Activated CD4-positive, alpha-beta T cell treated with anti-CD3 and anti-CD28 coated beads for 36 hours (primary cell): ENCODE measurements at regions not wholly inside any gene's neighbourhood (a gene's known extent, or its start where the extent isn't known, plus 50 kb on each side); places are given as distances from the start of the nearest gene placed in this dataset.

Experiments
- ATAC-seq: fragments of 200-7000 bp; cut with Tn5 transposase; one replicate; pipeline ENCODE4 v1.10.0; 2021; ENCODE audit warnings: mild to moderate bottlenecking, moderate library complexity
- CTCF ChIA-PET: fragments of 350-600 bp; sonication (Branson Sonifier 250); formaldehyde crosslinking; loops from one replicate; lab custom pipeline; 2021; ENCODE audit warnings: antibody characterized with exemption; lab: Charles Lee
- POLR2A ChIA-PET: fragments of 350-600 bp; sonication (Branson Sonifier 250); formaldehyde crosslinking; loops from one replicate; lab custom pipeline; 2021; ENCODE audit warnings: antibody characterized with exemption, inconsistent platforms; lab: Charles Lee
- DNase-seq: peaks from one replicate; pipeline ENCODE4 v3.0.0-alpha.2; 2020
- H3K27ac Mint-ChIP-seq: one replicate; pipeline ENCODE4 v1.8.0; 2021; ENCODE audit warnings: mixed read lengths
- H3K27me3 Mint-ChIP-seq: one replicate; pipeline ENCODE4 v1.8.0; 2021; ENCODE audit warnings: mixed read lengths
- H3K36me3 Mint-ChIP-seq: one replicate; pipeline ENCODE4 v1.8.0; 2021; ENCODE audit warnings: low read depth, mixed read lengths
- H3K4me1 Mint-ChIP-seq: one replicate; pipeline ENCODE4 v1.8.0; 2021; ENCODE audit warnings: mixed read lengths
- H3K4me3 Mint-ChIP-seq: one replicate; pipeline ENCODE4 v1.8.0; 2021; ENCODE audit warnings: mild to moderate bottlenecking, moderate library complexity, mixed read lengths
- H3K9me3 Mint-ChIP-seq: one replicate; pipeline ENCODE4 v1.8.0; 2021; ENCODE audit warnings: low read depth, mixed read lengths
- intact Hi-C, 2 experiments: fragments of 100-400 bp; cut with DNase I in 1 of 2; cut with micrococcal nuclease in 1 of 2; formaldehyde crosslinking; loops; one replicate each; pipeline versions ENCODE4 v1.14.2 to v1.15.1; 2022 to 2024; cut with DNase I, micrococcal nuclease

- ChIA-PET POLR2A (no interaction called here), CTCF (interaction anchor here (0.6 kb wide), 1 partner anchor 1581 kb away, joined by 3 read pairs; no protein-coding TSS in a partner anchor)
- H3K27me3 Mint-ChIP-seq, result peaks cover 5% of the 10 kb centered on the region
- intact Hi-C loops, result no loop called here
- no peak overlapping the region for H3K27ac Mint-ChIP-seq
- no peaks in the 10 kb centered on the region for H3K4me1 Mint-ChIP-seq
- H3K4me3 Mint-ChIP-seq, result no peak overlapping the region
- DNase-seq (no peak), ATAC-seq (no peak)
- H3K9me3 Mint-ChIP-seq, result no peaks in the 10 kb centered on the region
- no peaks in the 10 kb centered on the region for H3K36me3 Mint-ChIP-seq
These were observed 198.5 kb upstream of the HEY2 start for GRCh38 chr6:125550892-125551291.

GRCh38 chr6:125552819-125553218, 196.6 kb upstream of the HEY2 start:
- H3K36me3 Mint-ChIP-seq, result no peaks in the 10 kb centered on the region
- DNase-seq, result no peak
- CTCF ChIA-PET, result no interaction called here
- no peaks in the 10 kb centered on the region for H3K4me1 Mint-ChIP-seq
- no peak overlapping the region for H3K27ac Mint-ChIP-seq
- intact Hi-C loops, result no loop called here
- no peak for ATAC-seq
- no peak overlapping the region for H3K4me3 Mint-ChIP-seq
- POLR2A ChIA-PET, result no interaction called here
- peaks cover 9% of the 10 kb centered on the region for H3K27me3 Mint-ChIP-seq
- H3K9me3 Mint-ChIP-seq, result no peaks in the 10 kb centered on the region

GRCh38 chr6:125554456-125554855, 195.0 kb upstream of the HEY2 start:
- no peak for ATAC-seq
- CTCF ChIA-PET, result no interaction called here

GRCh38 chr6:125558241-125558843, 191.1 kb upstream of the HEY2 start:
- ATAC-seq, result no peak
- ChIA-PET CTCF (interaction anchor here (0.6 kb wide), 1 partner anchor 10 kb away, joined by 3 read pairs; no protein-coding TSS in a partner anchor), POLR2A (no interaction called here)
- H3K27me3 Mint-ChIP-seq, result peaks cover 9% of the 10 kb centered on the region
- no peaks in the 10 kb centered on the region for H3K9me3 Mint-ChIP-seq
- DNase-seq, result no peak
- H3K36me3 Mint-ChIP-seq, result no peaks in the 10 kb centered on the region
- no peak overlapping the region for H3K4me3 Mint-ChIP-seq
- no peak overlapping the region for H3K27ac Mint-ChIP-seq
- no peaks in the 10 kb centered on the region for H3K4me1 Mint-ChIP-seq
- intact Hi-C loops, result no loop called here

More at GRCh38 chr6:125554456-125554855, 195.0 kb upstream of the HEY2 start:
- H3K4me3 Mint-ChIP-seq, result no peak overlapping the region
- H3K9me3 Mint-ChIP-seq, result no peaks in the 10 kb centered on the region
- POLR2A ChIA-PET, result no interaction called here
- no peaks in the 10 kb centered on the region for H3K4me1 Mint-ChIP-seq
- no peak overlapping the region for H3K27ac Mint-ChIP-seq
- H3K36me3 Mint-ChIP-seq, result no peaks in the 10 kb centered on the region
- no peak for DNase-seq
- intact Hi-C loops, result no loop called here
- H3K27me3 Mint-ChIP-seq, result peaks cover 9% of the 10 kb centered on the region

- no peak for ATAC-seq
- Mint-ChIP-seq H3K27ac (no peak overlapping the region), H3K27me3 (peaks cover 9% of the 10 kb centered on the region), H3K4me1 (no peaks in the 10 kb centered on the region), H3K4me3 (no peak overlapping the region), H3K36me3 (no peaks in the 10 kb centered on the region), H3K9me3 (no peaks in the 10 kb centered on the region)
- POLR2A ChIA-PET, result no interaction called here
- no peak for DNase-seq
- CTCF ChIA-PET, result no interaction called here
- intact Hi-C loops, result no loop called here
These were observed 190.5 kb upstream of the HEY2 start for GRCh38 chr6:125558907-125559306.

GRCh38 chr6:125562156-125562555, 187.3 kb upstream of the HEY2 start:
- no peaks in the 10 kb centered on the region for H3K4me1 Mint-ChIP-seq
- POLR2A ChIA-PET, result no interaction called here
- H3K27me3 Mint-ChIP-seq, result peaks cover 8% of the 10 kb centered on the region

GRCh38 chr6:125564941-125565340, 184.5 kb upstream of the HEY2 start:
- Mint-ChIP-seq H3K4me1 (no peaks in the 10 kb centered on the region), H3K36me3 (no peaks in the 10 kb centered on the region), H3K27ac (no peak overlapping the region), H3K9me3 (no peaks in the 10 kb centered on the region), H3K4me3 (no peak overlapping the region), H3K27me3 (peaks cover 14% of the 10 kb centered on the region)
- DNase-seq (no peak), ATAC-seq (no peak)
- ChIA-PET CTCF (no interaction called here), POLR2A (no interaction called here)
- intact Hi-C loops, result no loop called here

More at GRCh38 chr6:125562156-125562555, 187.3 kb upstream of the HEY2 start:
- Mint-ChIP-seq H3K36me3 (no peaks in the 10 kb centered on the region), H3K9me3 (no peaks in the 10 kb centered on the region), H3K4me3 (no peak overlapping the region), H3K27ac (no peak overlapping the region)
- intact Hi-C loops, result no loop called here
- DNase-seq (no peak), ATAC-seq (no peak)
- CTCF ChIA-PET, result no interaction called here

- no peak for ATAC-seq
- CTCF ChIA-PET, result no interaction called here
These were observed 182.0 kb upstream of the HEY2 start for GRCh38 chr6:125567407-125567806.

GRCh38 chr6:125568609-125569008, 180.8 kb upstream of the HEY2 start:
- ChIA-PET CTCF (no interaction called here), POLR2A (no interaction called here)
- no peak overlapping the region for H3K27ac Mint-ChIP-seq
- intact Hi-C loops, result no loop called here
- H3K9me3 Mint-ChIP-seq, result no peaks in the 10 kb centered on the region
- H3K4me1 Mint-ChIP-seq, result no peaks in the 10 kb centered on the region
- H3K27me3 Mint-ChIP-seq, result peaks cover 15% of the 10 kb centered on the region
- no peak overlapping the region for H3K4me3 Mint-ChIP-seq
- DNase-seq (no peak), ATAC-seq (no peak)
- no peaks in the 10 kb centered on the region for H3K36me3 Mint-ChIP-seq

More at GRCh38 chr6:125567407-125567806, 182.0 kb upstream of the HEY2 start:
- POLR2A ChIA-PET, result no interaction called here
- no peak overlapping the region for H3K4me3 Mint-ChIP-seq
- intact Hi-C loops, result no loop called here
- peaks cover 14% of the 10 kb centered on the region for H3K27me3 Mint-ChIP-seq
- H3K27ac Mint-ChIP-seq, result no peak overlapping the region
- no peaks in the 10 kb centered on the region for H3K36me3 Mint-ChIP-seq
- no peak for DNase-seq
- no peaks in the 10 kb centered on the region for H3K9me3 Mint-ChIP-seq
- H3K4me1 Mint-ChIP-seq, result no peaks in the 10 kb centered on the region

- Mint-ChIP-seq H3K27ac (no peak overlapping the region), H3K27me3 (peaks cover 12% of the 10 kb centered on the region), H3K4me1 (no peaks in the 10 kb centered on the region), H3K9me3 (no peaks in the 10 kb centered on the region), H3K36me3 (no peaks in the 10 kb centered on the region), H3K4me3 (no peak overlapping the region)
- DNase-seq (no peak), ATAC-seq (no peak)
- intact Hi-C loops, result no loop called here
- POLR2A ChIA-PET, result no interaction called here
- CTCF ChIA-PET, result interaction anchor here (0.7 kb wide), 1 partner anchor 108 kb away, joined by 3 read pairs; no protein-coding TSS in a partner anchor
These were observed 178.9 kb upstream of the HEY2 start for GRCh38 chr6:125570526-125570925.

- Mint-ChIP-seq H3K4me3 (no peak overlapping the region), H3K9me3 (no peaks in the 10 kb centered on the region), H3K4me1 (no peaks in the 10 kb centered on the region), H3K27ac (no peak overlapping the region), H3K36me3 (no peaks in the 10 kb centered on the region), H3K27me3 (peaks cover 17% of the 10 kb centered on the region)
- POLR2A ChIA-PET, result no interaction called here
- CTCF ChIA-PET, result no interaction called here
- ATAC-seq (no peak), DNase-seq (no peak)
- intact Hi-C loops, result no loop called here
These were observed 178.2 kb upstream of the HEY2 start for GRCh38 chr6:125571207-125571755.

- ATAC-seq (no peak), DNase-seq (no peak)
- ChIA-PET CTCF (no interaction called here), POLR2A (no interaction called here)
- Mint-ChIP-seq H3K27ac (no peak overlapping the region), H3K4me3 (no peak overlapping the region), H3K36me3 (no peaks in the 10 kb centered on the region), H3K4me1 (no peaks in the 10 kb centered on the region), H3K9me3 (no peaks in the 10 kb centered on the region), H3K27me3 (peaks cover 23% of the 10 kb centered on the region)
- intact Hi-C loops, result no loop called here
These were observed 174.8 kb upstream of the HEY2 start for GRCh38 chr6:125574604-125575003.
